ENCODE measurements at regions not wholly inside any gene's neighbourhood (a gene's known extent, or its start where the extent isn't known, plus 50 kb on each side); places are given as distances from the start of the nearest gene placed in this dataset.
"Not testable (repeated sequence)": the region's sequence is repeated elsewhere in the genome, so short reads cannot be mapped to it uniquely, and the experiment has no call there.

GRCh38 chr2:111471791-111472530 is 351.2 kb downstream of the BCL2L11 start:
- not testable (repeated sequence) for DNase-seq (ENCODE audit: low read depth, low spot score)

GRCh38 chr2:111472844-111473403 is 352.2 kb downstream of the BCL2L11 start:
- not testable (repeated sequence) for DNase-seq (ENCODE audit: low read depth, low spot score)

DNA sequence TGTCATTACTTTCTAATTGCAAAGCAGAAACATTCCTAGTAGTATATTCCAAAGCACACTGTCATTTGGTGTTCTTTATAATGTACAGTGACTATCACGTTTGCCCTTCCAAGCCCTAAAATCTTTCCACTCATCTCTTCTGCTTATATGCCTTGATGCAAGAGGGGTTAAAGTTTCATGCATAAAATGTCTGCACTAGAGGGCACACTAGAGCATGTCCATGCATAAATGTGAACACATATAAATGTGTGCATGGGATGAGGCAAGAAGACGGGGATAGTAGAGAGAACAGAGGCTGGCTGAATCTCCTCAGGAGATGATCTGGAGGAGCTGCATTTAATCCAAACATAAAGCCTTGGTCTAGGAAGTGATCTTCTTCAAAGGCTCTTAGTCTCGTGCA is 352.8 kb downstream of the BCL2L11 start:
- not testable (repeated sequence) for DNase-seq (ENCODE audit: low read depth, low spot score)

DNA sequence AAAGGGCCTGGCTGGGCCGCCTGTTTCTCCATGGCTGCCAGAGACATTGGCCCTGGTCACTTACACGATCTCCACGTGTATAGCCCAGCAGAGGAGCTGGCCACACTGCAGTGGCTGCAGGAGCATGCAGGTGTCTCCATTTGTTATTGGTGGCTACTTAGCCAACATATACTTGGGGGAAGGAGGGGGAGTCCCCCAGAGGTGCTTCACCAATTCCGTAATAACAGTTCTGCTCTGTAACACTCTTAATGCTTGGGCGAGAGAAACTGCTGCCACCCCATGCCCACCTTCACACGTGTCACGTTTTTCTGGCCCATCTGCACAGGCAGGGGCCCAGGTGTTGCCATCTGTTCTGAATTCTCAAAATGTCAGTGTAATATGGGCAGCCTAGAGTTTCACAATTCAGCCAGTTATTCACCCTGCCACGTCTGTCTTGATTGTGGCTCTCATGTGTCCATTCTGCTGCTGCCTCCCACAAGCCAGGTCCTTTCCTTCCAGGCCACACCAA is 353.5 kb downstream of the BCL2L11 start:
- DNase-seq (ENCODE audit: low read depth, low spot score) = not testable (repeated sequence)

- DNase-seq (ENCODE audit: low read depth, low spot score) = not testable (repeated sequence)
Observed at GRCh38 chr2:111478335-111478734, 357.6 kb downstream of the BCL2L11 start.

GRCh38 chr2:111478871-111479318 is 358.2 kb downstream of the BCL2L11 start:
- not testable (repeated sequence) for DNase-seq (ENCODE audit: low read depth, low spot score)

DNA sequence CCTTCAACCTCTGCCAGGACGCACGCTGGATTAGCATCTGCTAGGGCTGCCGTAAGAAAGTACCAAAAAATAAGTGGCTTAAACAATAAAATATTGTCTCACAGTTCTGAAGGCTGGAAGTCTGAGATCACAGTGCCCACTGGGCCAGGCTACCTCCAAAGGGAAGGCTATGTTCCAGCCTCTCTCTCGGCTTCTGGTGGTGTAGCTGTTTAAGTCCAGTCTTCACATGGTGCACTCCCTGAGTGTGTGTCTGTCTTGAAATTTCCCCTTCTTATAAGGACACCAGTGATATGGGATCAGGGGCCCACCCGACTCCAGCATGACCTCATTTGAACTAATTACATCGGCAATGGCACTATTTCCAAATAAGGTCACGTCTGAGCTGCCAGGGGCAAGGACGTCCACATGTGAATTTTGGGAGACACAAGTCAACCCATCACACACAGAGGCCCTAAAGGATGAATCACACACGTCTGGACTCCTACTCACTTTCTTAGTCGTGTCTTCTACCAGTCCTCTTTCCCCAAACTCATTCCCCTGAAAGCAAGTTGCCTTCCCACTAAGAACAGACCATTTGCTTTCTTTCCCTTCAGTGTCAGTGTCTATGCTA is 359.4 kb downstream of the BCL2L11 start:
- DNase-seq (ENCODE audit: low read depth, low spot score) = not testable (repeated sequence)

DNA sequence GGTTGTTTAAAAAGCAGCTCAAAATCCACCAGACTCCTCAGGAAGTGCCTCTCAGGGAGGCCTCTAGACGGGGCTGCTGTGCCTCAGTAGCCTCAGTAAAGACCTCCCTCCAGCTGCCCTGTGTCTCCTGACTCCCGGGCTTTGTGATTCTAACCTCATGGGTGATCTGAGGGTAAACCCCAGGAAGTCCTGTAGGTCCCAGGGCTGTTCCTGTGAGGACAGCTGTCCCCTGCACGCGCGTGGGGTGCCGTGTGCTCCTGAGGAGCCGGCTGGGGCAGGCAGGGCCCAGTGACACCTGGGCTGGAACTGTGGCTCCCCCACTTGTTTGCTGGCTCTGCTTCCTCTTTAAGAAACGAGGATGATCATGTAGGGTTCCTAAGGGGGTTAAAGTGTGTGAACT is 359.9 kb downstream of the BCL2L11 start:
- DNase-seq (ENCODE audit: low read depth, low spot score) = not testable (repeated sequence)

GRCh38 chr2:111481219-111481618 is 360.5 kb downstream of the BCL2L11 start:
- not testable (repeated sequence) for DNase-seq (ENCODE audit: low read depth, low spot score)

GRCh38 chr2:111482987-111483679 is 362.4 kb downstream of the BCL2L11 start:
- not testable (repeated sequence) for DNase-seq (ENCODE audit: low read depth, low spot score)

DNA sequence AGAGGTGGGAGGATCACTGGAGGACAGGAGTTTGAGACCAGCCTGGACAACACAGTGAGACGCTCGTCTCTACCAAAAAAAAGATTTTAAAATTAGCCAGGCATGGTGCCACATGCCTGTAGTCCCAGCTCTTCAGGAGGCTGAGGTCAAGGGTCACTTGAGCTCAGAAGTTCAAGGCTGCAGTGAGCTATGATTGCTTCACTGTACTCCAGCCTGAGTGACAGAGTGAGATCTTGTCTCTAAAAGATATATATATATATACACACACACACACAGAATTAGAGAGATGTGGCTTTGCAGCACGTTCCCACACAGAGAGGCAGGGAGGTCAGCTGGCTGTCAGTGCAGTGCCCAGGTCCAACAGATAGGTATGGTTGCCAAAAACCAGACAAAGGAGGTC is 363.4 kb downstream of the BCL2L11 start:
- DNase-seq (ENCODE audit: low read depth, low spot score) = not testable (repeated sequence)

- not testable (repeated sequence) for DNase-seq (ENCODE audit: low read depth, low spot score)
Observed at GRCh38 chr2:111485895-111486294, 365.2 kb downstream of the BCL2L11 start.

DNA sequence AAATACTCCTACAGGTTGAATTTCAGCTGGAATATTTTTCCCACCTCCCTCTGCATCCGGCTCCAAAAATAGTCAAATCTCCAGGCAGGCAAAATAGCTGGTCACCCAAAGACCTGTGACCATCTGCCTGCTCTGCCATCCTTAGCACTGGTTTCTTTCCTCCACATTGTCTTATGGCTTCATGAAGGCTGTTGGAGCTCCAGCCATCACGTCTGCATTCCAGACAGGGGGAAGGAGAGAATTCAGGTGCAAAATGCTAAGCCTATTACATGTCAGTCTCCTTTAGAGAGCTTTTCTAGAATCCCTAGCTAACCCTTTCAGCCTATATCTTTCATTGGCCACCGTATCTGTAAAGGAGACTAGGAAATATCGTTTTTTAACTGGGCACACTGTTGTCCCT is 367.7 kb downstream of the BCL2L11 start:
- DNase-seq (ENCODE audit: low read depth, low spot score) = not testable (repeated sequence)

DNA sequence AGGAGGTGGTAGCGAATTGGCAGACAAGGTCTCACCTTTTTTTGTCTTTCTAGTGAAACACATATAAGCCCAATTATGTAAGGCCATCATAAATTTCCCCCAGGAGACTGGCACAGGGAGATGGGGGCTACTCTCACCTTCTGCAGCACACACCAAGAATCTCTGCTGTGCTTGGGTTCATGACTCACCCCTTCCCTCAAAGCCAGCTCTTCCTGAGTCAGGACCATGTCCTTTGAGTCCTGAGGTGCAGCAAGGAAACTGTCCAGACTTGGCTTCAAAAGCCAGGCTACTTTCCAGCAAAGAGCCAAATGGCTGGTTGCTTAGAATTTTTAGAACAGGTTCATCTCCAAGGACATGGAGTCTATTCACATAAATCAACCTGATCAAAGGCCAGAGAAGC is 368.7 kb downstream of the BCL2L11 start:
- not testable (repeated sequence) for DNase-seq (ENCODE audit: low read depth, low spot score)

DNA sequence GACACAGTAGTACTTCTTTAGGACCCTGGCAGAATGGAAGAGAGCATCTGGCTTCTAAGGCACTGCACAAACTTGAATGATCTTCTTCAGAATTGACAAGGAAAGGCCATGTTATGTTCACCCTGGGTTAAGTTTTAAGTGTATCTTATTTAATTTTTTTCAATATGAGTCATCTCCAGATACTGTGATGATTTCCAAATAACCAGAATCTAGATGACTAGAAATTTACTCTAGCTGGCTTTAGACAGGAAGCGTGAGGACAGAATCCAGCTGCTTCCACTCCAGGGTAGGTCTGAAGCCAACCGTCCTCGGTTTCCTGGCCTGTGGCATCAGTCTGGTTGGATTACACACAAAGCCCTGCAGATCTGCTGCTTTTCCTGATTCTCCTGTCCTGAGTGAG is 370.5 kb downstream of the BCL2L11 start:
- not testable (repeated sequence) for DNase-seq (ENCODE audit: low read depth, low spot score)

- DNase-seq (ENCODE audit: low read depth, low spot score) = not testable (repeated sequence)
Observed at GRCh38 chr2:111491614-111492013, 370.9 kb downstream of the BCL2L11 start.

DNA sequence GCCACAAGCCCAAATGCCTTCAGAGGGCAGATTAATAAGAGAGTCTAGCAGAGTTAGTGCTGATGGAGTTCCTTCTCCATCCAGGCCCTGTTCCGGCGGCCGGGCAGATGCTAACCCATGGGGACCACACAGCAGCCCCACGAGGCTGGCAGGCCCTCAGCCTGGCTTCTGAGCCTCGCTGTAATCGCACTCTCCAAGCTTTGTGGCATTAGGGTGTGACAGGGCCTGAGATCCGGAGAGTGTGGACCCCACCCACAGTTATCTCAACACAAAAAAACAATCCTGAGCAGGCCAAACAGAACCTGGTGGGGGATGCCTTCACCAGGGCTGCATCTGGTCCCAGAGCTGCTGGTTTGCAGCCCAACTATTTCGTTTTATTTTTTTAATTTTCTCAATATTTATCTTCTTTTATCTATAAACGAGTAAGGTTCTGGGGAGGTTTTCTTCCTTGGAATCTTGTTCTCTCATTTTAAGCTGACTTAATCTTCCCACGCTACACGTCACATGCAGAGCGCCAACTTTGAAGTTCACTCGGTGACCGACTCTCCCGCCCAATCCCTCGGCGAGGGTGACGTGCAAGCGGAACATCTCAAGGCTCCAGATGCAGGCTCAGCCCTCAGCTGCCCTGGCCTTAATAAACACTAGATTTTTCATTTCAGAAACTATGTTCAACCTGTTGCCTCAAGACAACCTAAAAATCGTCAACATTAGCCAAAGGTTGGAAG is 372.4 kb downstream of the BCL2L11 start:
- not testable (repeated sequence) for DNase-seq (ENCODE audit: low read depth, low spot score)

GRCh38 chr2:111493720-111494078 is 373.0 kb downstream of the BCL2L11 start:
- peak; percentile 49 for DNase-seq (ENCODE audit: low read depth, low spot score)

- not testable (repeated sequence) for DNase-seq (ENCODE audit: low read depth, low spot score)
Observed at GRCh38 chr2:111494288-111494980, 373.7 kb downstream of the BCL2L11 start.

DNA sequence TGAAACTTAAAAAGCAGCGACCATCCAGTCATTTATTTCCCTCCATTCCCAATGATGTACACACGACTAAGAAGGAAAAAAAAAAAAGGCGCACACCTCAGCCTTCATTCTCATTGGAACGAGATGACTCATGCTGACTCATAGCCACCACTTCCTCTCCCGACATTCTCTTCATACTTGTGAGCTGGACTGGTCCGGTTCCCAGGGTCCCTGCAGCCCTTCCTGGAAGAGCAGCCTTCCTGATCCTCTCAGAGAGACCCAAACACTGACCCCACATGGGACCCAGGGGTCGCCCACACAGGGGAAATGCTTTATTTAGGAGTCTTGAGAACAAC is 374.2 kb downstream of the BCL2L11 start:
- DNase-seq (ENCODE audit: low read depth, low spot score) = not testable (repeated sequence)

GRCh38 chr2:111495636-111496035 is 374.9 kb downstream of the BCL2L11 start:
- peak; percentile 69 for DNase-seq (ENCODE audit: low read depth, low spot score)

All from astrocyte of the hippocampus (primary cell).